ENCODE measurements at regions not wholly inside any gene's neighbourhood (a gene's known extent, or its start where the extent isn't known, plus 50 kb on each side); places are given as distances from the start of the nearest gene placed in this dataset.

DNA sequence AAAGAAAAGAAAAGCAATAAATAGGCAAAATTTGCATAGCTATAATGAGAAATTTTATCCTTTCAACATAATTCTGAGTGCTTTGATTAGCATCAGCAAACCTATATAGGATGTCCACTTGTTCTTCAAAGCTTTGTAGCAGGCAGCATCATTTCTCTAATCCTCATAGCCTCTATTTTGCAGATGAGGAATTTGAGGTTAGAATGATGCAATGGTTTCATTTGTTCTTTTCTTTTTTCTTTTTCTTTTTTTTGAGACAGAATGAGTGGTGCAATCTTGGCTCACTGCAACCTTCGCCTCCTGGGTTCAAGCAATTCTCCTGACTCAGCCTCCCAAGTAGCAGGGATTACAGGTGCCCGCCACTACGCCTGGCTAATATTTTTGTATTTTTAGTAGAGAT, 594.4 kb downstream of the TOX3 start:
- no peak for DNase-seq (ENCODE audit: low read depth)
- no peak for TF ChIP-seq CTCF (conservative IDR thresholded peaks at IDR 0.05; ENCODE audit: control insufficient read depth, insufficient read depth, low read depth, low read length)
- H3K4me3 ChIP-seq (ENCODE audit: control insufficient read depth, low read depth, low read length): no peak overlapping the region

GRCh38 chr16:51951668-51952298, 595.2 kb downstream of the TOX3 start:
- TF ChIP-seq CTCF (conservative IDR thresholded peaks at IDR 0.05; ENCODE audit: control insufficient read depth, insufficient read depth, low read depth, low read length): no peak
- no peak for DNase-seq (ENCODE audit: low read depth)
- H3K4me3 ChIP-seq (ENCODE audit: control insufficient read depth, low read depth, low read length): no peak overlapping the region

DNA sequence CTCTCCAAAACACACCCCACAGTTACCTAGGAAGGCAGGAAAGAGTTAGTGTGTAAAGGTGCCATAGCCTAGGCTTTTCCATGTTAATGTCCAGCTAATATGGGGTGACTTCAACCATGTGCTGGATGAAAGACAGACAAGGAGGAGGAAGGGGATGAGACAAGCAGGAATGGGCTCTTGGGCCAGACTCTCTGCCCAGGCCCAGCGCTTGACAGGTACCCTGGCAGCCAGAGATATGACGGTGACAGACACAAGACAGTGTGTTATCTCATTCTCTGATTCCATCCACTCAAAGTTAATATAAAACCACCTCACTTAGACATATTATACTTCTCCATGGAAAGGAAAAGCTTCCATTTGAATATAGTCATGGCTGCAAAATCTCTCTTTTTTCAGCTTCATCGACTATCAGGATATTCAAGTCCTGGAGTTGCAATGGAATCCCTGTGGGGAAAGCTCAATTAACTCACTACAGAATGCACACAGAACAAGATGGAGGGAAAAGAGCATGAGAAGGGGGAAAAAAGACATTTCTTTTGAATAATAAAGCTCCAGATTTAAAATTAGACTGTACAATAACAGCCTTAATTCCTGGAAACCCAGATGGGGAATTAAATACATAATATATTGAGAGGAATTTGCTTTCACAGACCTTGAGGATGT, 596.7 kb downstream of the TOX3 start:
- no peak for TF ChIP-seq CTCF (conservative IDR thresholded peaks at IDR 0.05; ENCODE audit: control insufficient read depth, insufficient read depth, low read depth, low read length)
- DNase-seq (ENCODE audit: low read depth): no peak
- no peak overlapping the region for H3K4me3 ChIP-seq (ENCODE audit: control insufficient read depth, low read depth, low read length)

DNA sequence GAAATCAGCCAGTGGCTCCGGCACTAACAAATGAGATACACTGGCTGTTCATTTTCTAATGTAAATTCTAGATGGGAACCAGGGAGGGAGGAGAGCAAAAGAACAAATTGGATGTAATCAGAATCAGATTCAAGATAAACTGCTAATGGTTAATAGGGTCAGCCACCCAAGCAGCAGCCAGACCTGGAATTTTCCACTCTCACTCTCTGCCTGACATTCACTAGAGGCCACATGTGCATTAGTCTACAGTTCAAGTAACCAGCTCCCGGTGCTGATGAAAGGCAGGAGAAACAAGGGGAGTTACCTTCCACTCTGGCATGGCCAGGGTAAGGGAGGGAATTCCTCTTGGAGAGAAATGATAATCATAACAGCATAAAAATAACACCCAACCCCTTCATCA, 597.7 kb downstream of the TOX3 start:
- TF ChIP-seq CTCF (conservative IDR thresholded peaks at IDR 0.05; ENCODE audit: control insufficient read depth, insufficient read depth, low read depth, low read length): no peak
- DNase-seq (ENCODE audit: low read depth): no peak
- H3K4me3 ChIP-seq (ENCODE audit: control insufficient read depth, low read depth, low read length): no peak overlapping the region

DNA sequence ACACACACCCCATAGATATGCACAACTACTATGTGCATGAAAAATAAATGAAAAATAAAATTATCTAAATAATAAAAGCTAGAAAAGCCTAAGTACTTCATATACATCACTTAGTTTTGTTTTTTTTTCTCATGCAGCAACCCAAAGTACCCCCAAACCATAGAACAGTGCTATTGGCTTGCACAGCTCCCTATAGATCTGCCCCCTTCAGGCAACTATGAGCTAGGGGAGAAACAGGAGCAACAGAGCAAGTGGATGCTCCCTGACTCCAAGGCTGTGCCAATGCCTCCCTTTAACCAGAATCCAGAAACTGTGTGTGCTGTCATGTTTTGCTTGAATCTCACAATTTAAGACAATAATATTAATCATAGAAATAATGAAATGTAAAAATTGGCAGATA, 605.5 kb downstream of the TOX3 start:
- no peak for TF ChIP-seq CTCF (conservative IDR thresholded peaks at IDR 0.05; ENCODE audit: control insufficient read depth, insufficient read depth, low read depth, low read length)
- H3K4me3 ChIP-seq (ENCODE audit: control insufficient read depth, low read depth, low read length): no peak overlapping the region
- DNase-seq (ENCODE audit: low read depth): no peak

GRCh38 chr16:51940183-51940582, 606.8 kb downstream of the TOX3 start:
- no peak for DNase-seq (ENCODE audit: low read depth)
- TF ChIP-seq CTCF (conservative IDR thresholded peaks at IDR 0.05; ENCODE audit: control insufficient read depth, insufficient read depth, low read depth, low read length): no peak

More at GRCh38 chr16:51940183-51940582, 606.8 kb downstream of the TOX3 start:
- no peak overlapping the region for H3K4me3 ChIP-seq (ENCODE audit: control insufficient read depth, low read depth, low read length)
